ENCODE measurements at regions not wholly inside any gene's neighbourhood (a gene's known extent, or its start where the extent isn't known, plus 50 kb on each side); places are given as distances from the start of the nearest gene placed in this dataset.
"Not testable (repeated sequence)": the region's sequence is repeated elsewhere in the genome, so short reads cannot be mapped to it uniquely, and the experiment has no call there.

DNA sequence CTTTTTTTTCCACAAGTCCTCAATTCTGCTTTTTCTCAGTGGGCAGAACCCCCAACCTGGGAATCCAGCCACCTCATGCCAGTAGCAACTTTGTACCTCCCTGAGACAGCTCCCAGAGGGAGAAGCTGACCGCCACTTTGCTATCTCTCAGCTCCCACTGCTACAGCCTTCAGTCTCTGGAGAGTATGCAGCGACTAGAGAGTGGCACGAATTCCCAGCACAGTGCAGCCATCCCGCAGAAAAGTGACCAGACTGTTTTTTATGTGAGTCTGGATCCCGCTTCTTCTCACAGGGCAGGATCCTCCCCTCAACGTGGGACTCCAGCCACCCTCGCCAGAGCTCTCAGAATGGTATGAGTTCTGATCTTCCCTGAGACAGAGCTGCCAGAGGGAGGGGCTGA is 1234.6 kb downstream of the FAM133A start:
- no peak for TF ChIP-seq CTCF (conservative IDR thresholded peaks at IDR 0.05; ENCODE audit: low read depth, low read length)
- no peak overlapping the region for H3K4me3 ChIP-seq (ENCODE audit: low read length)
- no peak for DNase-seq (ENCODE audit: low read depth)

GRCh38 chrX:94914235-94914634 is 1240.2 kb downstream of the FAM133A start:
- H3K4me3 ChIP-seq (ENCODE audit: low read length): no peak overlapping the region
- DNase-seq (ENCODE audit: low read depth): peak; percentile 29
- no peak for TF ChIP-seq CTCF (conservative IDR thresholded peaks at IDR 0.05; ENCODE audit: low read depth, low read length)

GRCh38 chrX:94932278-94932965 is 1258.4 kb downstream of the FAM133A start:
- no peak overlapping the region for H3K4me3 ChIP-seq (ENCODE audit: low read length)
- no peak for TF ChIP-seq CTCF (conservative IDR thresholded peaks at IDR 0.05; ENCODE audit: low read depth, low read length)
- no peak for DNase-seq (ENCODE audit: low read depth)

DNA sequence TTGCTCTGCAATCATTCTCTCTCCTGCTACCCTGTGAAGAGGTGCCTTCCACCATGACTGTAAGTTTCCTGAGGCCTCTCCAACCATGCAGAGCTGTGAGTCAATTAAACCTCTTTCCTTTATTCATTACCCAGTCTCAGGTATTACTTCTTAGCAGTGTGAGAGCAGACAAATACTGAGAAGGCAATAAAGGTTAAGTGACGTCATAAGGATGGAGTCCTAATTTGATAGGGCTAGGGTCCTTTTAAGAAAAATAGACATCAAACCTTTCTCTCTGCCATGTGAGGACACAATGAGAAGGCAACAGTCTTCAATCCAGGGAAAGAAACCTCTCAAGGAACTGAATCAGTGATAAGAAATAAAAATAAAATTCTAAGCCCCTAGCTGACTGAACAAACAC is 1262.7 kb downstream of the FAM133A start:
- no peak overlapping the region for H3K4me3 ChIP-seq (ENCODE audit: low read length)
- TF ChIP-seq CTCF (conservative IDR thresholded peaks at IDR 0.05; ENCODE audit: low read depth, low read length): no peak
- no peak for DNase-seq (ENCODE audit: low read depth)

DNA sequence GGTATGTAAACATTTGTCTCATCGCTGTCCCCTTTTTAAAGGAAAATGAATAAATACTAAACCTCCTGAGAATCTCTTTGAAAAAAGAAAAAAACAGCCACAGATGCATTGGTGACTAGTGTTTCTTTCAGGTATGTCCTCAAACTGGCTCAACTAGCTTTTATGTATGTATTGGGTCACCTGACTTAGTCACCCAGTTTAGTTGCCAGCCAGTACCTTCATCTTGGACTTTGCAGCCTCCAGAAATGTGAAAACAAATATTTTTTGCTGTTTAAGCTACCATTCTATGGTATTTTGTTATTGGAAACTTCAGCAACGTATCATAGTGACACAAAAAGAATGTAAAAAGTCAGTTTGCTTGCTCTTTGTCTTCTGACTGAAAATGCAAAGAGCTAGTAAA is 1263.5 kb downstream of the FAM133A start:
- no peak for TF ChIP-seq CTCF (conservative IDR thresholded peaks at IDR 0.05; ENCODE audit: low read depth, low read length)
- H3K4me3 ChIP-seq (ENCODE audit: low read length): no peak overlapping the region
- no peak for DNase-seq (ENCODE audit: low read depth)

GRCh38 chrX:94942603-94943002 is 1268.6 kb downstream of the FAM133A start:
- TF ChIP-seq CTCF (conservative IDR thresholded peaks at IDR 0.05; ENCODE audit: low read depth, low read length): no peak
- peak; percentile 2 for DNase-seq (ENCODE audit: low read depth)
- H3K4me3 ChIP-seq (ENCODE audit: low read length): no peak overlapping the region

- DNase-seq (ENCODE audit: low read depth); H3K4me3 ChIP-seq (ENCODE audit: low read length): not testable (repeated sequence)
Observed at GRCh38 chrX:94946137-94946536, 1272.1 kb downstream of the FAM133A start.

Data from retinal pigment epithelial cell (primary cell).